HCT116 (cell line): ENCODE measurements at regions not wholly inside any gene's neighbourhood (a gene's known extent, or its start where the extent isn't known, plus 50 kb on each side); places are given as distances from the start of the nearest gene placed in this dataset.

Experiments used
- ATAC-seq: fragments of 200-7000 bp; cut with Tn5 transposase; 2 replicates; pipeline ENCODE4 v1.9.1; 2020; ENCODE audit warnings: mild to moderate bottlenecking, moderate library complexity
- BruUV-seq: library from RNA; stranded (reverse); fragments of 400-500 nt; replicated peaks from 2 replicates; lab custom pipeline; 2021; lab: Mats Ljungman, UMichigan
- CTCF ChIA-PET: fragments of 300-600 bp; sonication (Branson Sonifier 250); formaldehyde crosslinking; loops from one replicate; lab custom pipeline; 2021; ENCODE audit warnings: antibody characterized with exemption; lab: Charles Lee
- POLR2A ChIA-PET: fragments of 300-600, 350-600 bp; sonication (Branson Sonifier 250); formaldehyde crosslinking; loops from one replicate; lab custom pipeline; 2021; ENCODE audit warnings: antibody characterized with exemption; lab: Charles Lee
- RAD21 ChIA-PET, 2 experiments: fragments of 300-600 bp; sonication (Branson Sonifier 250); formaldehyde crosslinking; loops; one replicate each; lab custom pipeline; 2023; ENCODE audit warnings: low total read pairs in 2 of 2; ENCODE audit not compliant: uncharacterized antibody in 2 of 2, unreplicated experiment in 2 of 2, low non-redundant PET in 1 of 2; lab: Charles Lee
- DNase-seq: peaks from one replicate; pipeline ENCODE4 v3.0.0-alpha.2; 2010; ENCODE audit warnings: low read depth, low spot score
- H2AFZ ChIP-seq: fragments of 200-600 bp; shearing (Covaris generic), sonication (generic); 2 replicates; pipeline ENCODE4 v1.6.1; 2017; ENCODE audit warnings: low read depth, mixed run types, mixed read lengths, antibody characterized with exemption, low read length; ENCODE audit not compliant: poor library complexity, severe bottlenecking
- H3K27ac ChIP-seq: 2 replicates; pipeline ENCODE4 v1.5.1; 2012; ENCODE audit warnings: low read depth, low read length
- H3K27me3 ChIP-seq: fragments of 200-600 bp; sonication (generic); 2 replicates; pipeline ENCODE4 v1.6.1; 2016; ENCODE audit warnings: mixed run types, low read length, mixed read lengths; ENCODE audit not compliant: insufficient read depth
- H3K36me3 ChIP-seq, 2 experiments: fragments of 200-500 bp in 1 of 2; fragments of 200-600 bp in 1 of 2; sonication (Bioruptor generic) in 1 of 2; sonication (generic) in 1 of 2; 2 replicates each; pipeline versions ENCODE4 v1.5.1 to v1.6.1; 2014 to 2016; ENCODE audit warnings: low read length in 2 of 2, inconsistent platforms in 1 of 2, mixed read lengths in 1 of 2, mixed run types in 1 of 2; ENCODE audit not compliant: insufficient read depth in 2 of 2, control insufficient read depth in 1 of 2
- H3K4me1 ChIP-seq, 2 experiments: fragments of 200-600 bp in 1 of 2; sonication (generic) in 1 of 2; 2 replicates each; pipeline versions ENCODE4 v1.5.1 to v1.6.1; 2012 to 2017; ENCODE audit warnings: low read length in 2 of 2, inconsistent platforms in 1 of 2, mild to moderate bottlenecking in 1 of 2, mixed read lengths in 1 of 2, mixed run types in 1 of 2, moderate library complexity in 1 of 2; ENCODE audit not compliant: insufficient read depth in 2 of 2, control insufficient read depth in 1 of 2
- H3K4me2 ChIP-seq: fragments of 200-600 bp; sonication (generic); 2 replicates; pipeline ENCODE4 v1.6.1; 2017; ENCODE audit warnings: mixed run types, low read length, mixed read lengths
- H3K4me3 ChIP-seq, 2 experiments: fragments of 200-600 bp in 1 of 2; sonication (generic) in 1 of 2; replicated peaks in 1 of 2; 2 replicates each; pipeline ENCODE4 v1.5.1; 2011 to 2016; ENCODE audit warnings: low read length in 2 of 2, control low read depth in 1 of 2, low read depth in 1 of 2, mild to moderate bottlenecking in 1 of 2, mixed read lengths in 1 of 2, mixed run types in 1 of 2
- H3K79me2 ChIP-seq: fragments of 200-600 bp; sonication (generic); 2 replicates; pipeline ENCODE4 v1.6.1; 2017; ENCODE audit warnings: mild to moderate bottlenecking, mixed run types, low read length, moderate library complexity, mixed read lengths; ENCODE audit not compliant: insufficient read depth
- H3K9ac ChIP-seq: fragments of 200-600 bp; sonication (generic); 2 replicates; pipeline ENCODE4 v1.6.1; 2016; ENCODE audit warnings: low read length, mixed read lengths
- H3K9me2 ChIP-seq: fragments of 200-600 bp; sonication (generic), shearing (Covaris generic); 2 replicates; pipeline ENCODE4 v1.6.1; 2017; ENCODE audit warnings: mixed run types, mild to moderate bottlenecking, moderate library complexity; ENCODE audit not compliant: insufficient read depth
- H3K9me3 ChIP-seq, 2 experiments: fragments of 200-500 bp in 1 of 2; fragments of 200-600 bp in 1 of 2; sonication (Bioruptor generic) in 1 of 2; sonication (generic) in 1 of 2; 2 replicates each; pipeline ENCODE4 v1.6.1; 2014 to 2017; ENCODE audit warnings: low read length in 2 of 2, mixed read lengths in 2 of 2, inconsistent platforms in 1 of 2, low read depth in 1 of 2, mild to moderate bottlenecking in 1 of 2, mixed run types in 1 of 2, moderate library complexity in 1 of 2; ENCODE audit not compliant: control insufficient read depth in 1 of 2, insufficient read depth in 1 of 2
- H4K20me1 ChIP-seq: fragments of 200-600 bp; sonication (generic), shearing (Covaris generic); 2 replicates; pipeline ENCODE4 v1.6.1; 2017; ENCODE audit warnings: mixed run types, mild to moderate bottlenecking, moderate library complexity; ENCODE audit not compliant: insufficient read depth
- ATF3 ChIP-seq: IDR thresholded peaks from 2 replicates; pipeline ENCODE4 v1.6.1; 2012
- CBX3 ChIP-seq: IDR thresholded peaks from 2 replicates; pipeline ENCODE4 v1.6.1; 2012; ENCODE audit warnings: low read depth
- CTCF ChIP-seq, 3 experiments: fragments of 200-600 bp in 1 of 3; sonication (generic) in 1 of 3; IDR thresholded peaks in 2 of 3; conservative IDR thresholded peaks in 1 of 3; 2 replicates each; pipeline ENCODE4 v1.5.1; 2012 to 2017; ENCODE audit warnings: low read depth in 2 of 3, low read length in 2 of 3, antibody characterized with exemption in 1 of 3, borderline replicate concordance in 1 of 3, control low read depth in 1 of 3, mild to moderate bottlenecking in 1 of 3, mixed read lengths in 1 of 3, mixed run types in 1 of 3, moderate library complexity in 1 of 3; ENCODE audit not compliant: insufficient read depth in 1 of 3
- EGR1 ChIP-seq: IDR thresholded peaks from 2 replicates; pipeline ENCODE4 v1.6.1; 2012; ENCODE audit warnings: low read depth
- ELF1 ChIP-seq: IDR thresholded peaks from 2 replicates; pipeline ENCODE4 v1.6.1; 2012; ENCODE audit warnings: low read depth, borderline replicate concordance
- EZH2 ChIP-seq: fragments of 200-600 bp; sonication (generic); IDR thresholded peaks from 2 replicates; pipeline ENCODE4 v1.6.1; 2017; ENCODE audit warnings: antibody characterized with exemption, mixed run types
- EZH2phosphoT487 ChIP-seq: fragments of 200-600 bp; IDR thresholded peaks from 2 replicates; pipeline ENCODE4 v1.6.1; 2018; ENCODE audit warnings: antibody characterized with exemption, borderline replicate concordance
- FOSL1 ChIP-seq: IDR thresholded peaks from 2 replicates; pipeline ENCODE4 v1.6.1; 2012; ENCODE audit warnings: low read depth
- JUND ChIP-seq: IDR thresholded peaks from 2 replicates; pipeline ENCODE4 v1.6.1; 2012
- MAX ChIP-seq: IDR thresholded peaks from 2 replicates; pipeline ENCODE4 v1.6.1; 2012
- RAD21 ChIP-seq: IDR thresholded peaks from 2 replicates; pipeline ENCODE4 v1.6.1; 2012; ENCODE audit warnings: low read depth, mild to moderate bottlenecking
- SIN3A ChIP-seq: IDR thresholded peaks from 2 replicates; pipeline ENCODE4 v1.6.1; 2012; ENCODE audit warnings: low read depth
- SP1 ChIP-seq: IDR thresholded peaks from 2 replicates; pipeline ENCODE4 v1.6.1; 2012; ENCODE audit warnings: low read depth
- SRF ChIP-seq: IDR thresholded peaks from 2 replicates; pipeline ENCODE4 v1.6.1; 2012; ENCODE audit warnings: low read depth
- YY1 ChIP-seq: IDR thresholded peaks from 2 replicates; pipeline ENCODE4 v1.6.1; 2011; ENCODE audit warnings: low read length, low read depth, moderate library complexity, mild to moderate bottlenecking; ENCODE audit not compliant: insufficient replicate concordance; ENCODE audit errors: extremely low read depth
- ZFX ChIP-seq: fragments of 450-650 bp; IDR thresholded peaks from 2 replicates; pipeline ENCODE4 v1.6.1; 2017
- ZNF274 ChIP-seq: fragments of 200-500 bp; sonication (Bioruptor generic); IDR thresholded peaks from 2 replicates; pipeline ENCODE4 v1.6.1; 2014; ENCODE audit warnings: mild to moderate bottlenecking, low read depth, low read length, inconsistent platforms
- intact Hi-C: fragments of 100-400 bp; cut with micrococcal nuclease; formaldehyde crosslinking; loops from 2 replicates; pipeline ENCODE4 v1.10.0; 2022

- no peaks in the 10 kb centered on the region for H3K9me2 ChIP-seq
- ChIA-PET POLR2A (no interaction called here), CTCF (no interaction called here), RAD21 (no interaction called here)
- H3K27me3 ChIP-seq = peaks cover 28% of the 10 kb centered on the region
- H4K20me1 ChIP-seq = no peaks in the 10 kb centered on the region
- H3K9ac ChIP-seq = no peak overlapping the region
- no peaks in the 10 kb centered on the region for H3K4me1 ChIP-seq
- no peaks in the 10 kb centered on the region for H3K9me3 ChIP-seq
- ATAC-seq (no peak), DNase-seq (no peak)
- no peak overlapping the region for H3K27ac ChIP-seq
- no peak overlapping the region for H3K4me2 ChIP-seq
- H2AFZ ChIP-seq = no peak overlapping the region
- TF ChIP-seq EZH2 (no peak), ELF1 (no peak), YY1 (no peak), ZFX (no peak), CBX3 (no peak)
- BruUV-seq = no TSS peak
- H3K79me2 ChIP-seq = no peaks in the 10 kb centered on the region
- no peak overlapping the region for H3K4me3 ChIP-seq
- intact Hi-C loops = no loop called here
- no peaks in the 10 kb centered on the region for H3K36me3 ChIP-seq
Measured at GRCh38 chr16:9480503-9480902, 389.1 kb downstream of the HAPSTR1 start.

GRCh38 chr16:9481747-9482730, 390.6 kb downstream of the HAPSTR1 start:
- Histone ChIP-seq H3K27me3 (peaks cover 35% of the 10 kb centered on the region), H3K27ac (no peak overlapping the region), H3K9me3 (no peaks in the 10 kb centered on the region), H3K36me3 (no peaks in the 10 kb centered on the region), H4K20me1 (no peaks in the 10 kb centered on the region), H2AFZ (no peak overlapping the region), H3K4me1 (no peaks in the 10 kb centered on the region), H3K79me2 (no peaks in the 10 kb centered on the region), H3K9me2 (no peaks in the 10 kb centered on the region), H3K4me3 (no peak overlapping the region), H3K9ac (no peak overlapping the region), H3K4me2 (no peak overlapping the region)
- ATAC-seq (no peak), DNase-seq (no peak)
- no TSS peak for BruUV-seq
- CTCF ChIA-PET = no interaction called here
- intact Hi-C loops = no loop called here
- RAD21 ChIA-PET = no interaction called here
- POLR2A ChIA-PET = no interaction called here
- TF ChIP-seq SP1 (no peak), EGR1 (no peak), RAD21 (no peak), EZH2 (no peak), SRF (no peak), ZFX (no peak), SIN3A (no peak), ZNF274 (no peak), EZH2phosphoT487 (no peak), FOSL1 (no peak), CTCF (IDR thresholded peaks at IDR 0.05 in 2 of 3, conservative IDR thresholded peaks at IDR 0.05 in 1 of 3; ENCODE audit: borderline replicate concordance in 1 of 3, insufficient read depth in 1 of 3, low read depth in 2 of 3, low read length in 2 of 3) (no peak), ATF3 (no peak), MAX (no peak), JUND (no peak)
